Stimulated activated CD4-positive, alpha-beta T cell treated with anti-CD3 and anti-CD28 coated beads, Interleukin-4, amount 100 ng/mL, for 24 hours (primary cell): ENCODE measurements at regions not wholly inside any gene's neighbourhood (a gene's known extent, or its start where the extent isn't known, plus 50 kb on each side); places are given as distances from the start of the nearest gene placed in this dataset.
"Not testable (repeated sequence)": the region's sequence is repeated elsewhere in the genome, so short reads cannot be mapped to it uniquely, and the experiment has no call there.

ENCODE experiments used
- DNase-seq: peaks from one replicate; pipeline ENCODE4 v3.0.0-alpha.2; 2020

GRCh38 chr3:137463131-137463530 is 301.0 kb upstream of the SOX14 start:
- DNase-seq, result no peak

GRCh38 chr3:137464341-137464740 is 299.8 kb upstream of the SOX14 start:
- no peak for DNase-seq

- no peak for DNase-seq
Observed at GRCh38 chr3:137468446-137468845, 295.7 kb upstream of the SOX14 start.

- DNase-seq, result no peak
Observed at GRCh38 chr3:137469263-137469662, 294.9 kb upstream of the SOX14 start.

- DNase-seq, result no peak
Observed at GRCh38 chr3:137471130-137471529, 293.0 kb upstream of the SOX14 start.

- no peak for DNase-seq
Observed at GRCh38 chr3:137471558-137472204, 292.4 kb upstream of the SOX14 start.

GRCh38 chr3:137477614-137478013 is 286.5 kb upstream of the SOX14 start:
- DNase-seq, result no peak

GRCh38 chr3:137509354-137510045 is 254.6 kb upstream of the SOX14 start:
- no peak for DNase-seq

- no peak for DNase-seq
Observed at GRCh38 chr3:137511655-137512054, 252.5 kb upstream of the SOX14 start.

- no peak for DNase-seq
Observed at GRCh38 chr3:137514853-137515252, 249.3 kb upstream of the SOX14 start.

GRCh38 chr3:137519602-137520001 is 244.5 kb upstream of the SOX14 start:
- no peak for DNase-seq

GRCh38 chr3:137524751-137525150 is 239.4 kb upstream of the SOX14 start:
- no peak for DNase-seq

GRCh38 chr3:137525471-137525870 is 238.6 kb upstream of the SOX14 start:
- no peak for DNase-seq

GRCh38 chr3:137542049-137542448 is 222.1 kb upstream of the SOX14 start:
- DNase-seq, result no peak

GRCh38 chr3:137554242-137554641 is 209.9 kb upstream of the SOX14 start:
- DNase-seq, result no peak

GRCh38 chr3:137568880-137569279 is 195.2 kb upstream of the SOX14 start:
- no peak for DNase-seq

GRCh38 chr3:137572931-137573330 is 191.2 kb upstream of the SOX14 start:
- DNase-seq, result no peak

GRCh38 chr3:137582484-137582883 is 181.6 kb upstream of the SOX14 start:
- DNase-seq, result no peak

- DNase-seq, result no peak
Observed at GRCh38 chr3:137583256-137583655, 180.9 kb upstream of the SOX14 start.

- no peak for DNase-seq
Observed at GRCh38 chr3:137588871-137589270, 175.2 kb upstream of the SOX14 start.

GRCh38 chr3:137595415-137595814 is 168.7 kb upstream of the SOX14 start:
- not testable (repeated sequence) for DNase-seq

GRCh38 chr3:137610723-137611122 is 153.4 kb upstream of the SOX14 start:
- no peak for DNase-seq

- DNase-seq, result no peak
Observed at GRCh38 chr3:137612291-137612690, 151.8 kb upstream of the SOX14 start.

- DNase-seq, result no peak
Observed at GRCh38 chr3:137615659-137616418, 148.3 kb upstream of the SOX14 start.
